Brain microvascular endothelial cell (primary cell): ENCODE measurements at regions not wholly inside any gene's neighbourhood (a gene's known extent, or its start where the extent isn't known, plus 50 kb on each side); places are given as distances from the start of the nearest gene placed in this dataset.

Experiments used
- DNase-seq: peaks from one replicate; pipeline ENCODE4 v3.0.0-alpha.2; 2020
- H3K27ac ChIP-seq: fragments of 250-450 bp; sonication (Bioruptor Pico); 2 replicates; pipeline ENCODE4 v1.5.1; 2020; ENCODE audit warnings: mild to moderate bottlenecking, moderate library complexity
- H3K27me3 ChIP-seq: fragments of 250-450 bp; sonication (Bioruptor Pico); replicated peaks from 2 replicates; pipeline ENCODE4 v1.5.1; 2020; ENCODE audit warnings: mild to moderate bottlenecking
- H3K36me3 ChIP-seq: fragments of 250-450 bp; sonication (Bioruptor Pico); replicated peaks from 2 replicates; pipeline ENCODE4 v1.5.1; 2020; ENCODE audit warnings: mild to moderate bottlenecking
- H3K4me3 ChIP-seq: 2 replicates; pipeline ENCODE4 v1.5.1; 2011; ENCODE audit warnings: low read depth, mild to moderate bottlenecking, control low read depth, low read length, moderate library complexity
- in situ Hi-C: cut with HindIII; loops from 2 replicates; pipeline ENCODE4 v1.10.0; 2017; ENCODE audit warnings: low sequenced_read_pairs, low pct_ligation_motif_present
- TF ChIP-seq, protein P1 (sequence below): IDR thresholded peaks from 2 replicates; pipeline ENCODE4 v1.5.1; 2011; ENCODE audit warnings: low read depth, mild to moderate bottlenecking, moderate library complexity, low read length, control low read depth, inconsistent platforms; ENCODE audit errors: missing control alignments

GRCh38 chr14:84783511-84783910 is 746.4 kb upstream of the FLRT2 start:
- DNase-seq, result peak; percentile 49
- no peaks in the 10 kb centered on the region for H3K36me3 ChIP-seq
- in situ Hi-C loops, result no loop called here
- no peak overlapping the region for H3K4me3 ChIP-seq
- TF ChIP-seq, protein P1, sequence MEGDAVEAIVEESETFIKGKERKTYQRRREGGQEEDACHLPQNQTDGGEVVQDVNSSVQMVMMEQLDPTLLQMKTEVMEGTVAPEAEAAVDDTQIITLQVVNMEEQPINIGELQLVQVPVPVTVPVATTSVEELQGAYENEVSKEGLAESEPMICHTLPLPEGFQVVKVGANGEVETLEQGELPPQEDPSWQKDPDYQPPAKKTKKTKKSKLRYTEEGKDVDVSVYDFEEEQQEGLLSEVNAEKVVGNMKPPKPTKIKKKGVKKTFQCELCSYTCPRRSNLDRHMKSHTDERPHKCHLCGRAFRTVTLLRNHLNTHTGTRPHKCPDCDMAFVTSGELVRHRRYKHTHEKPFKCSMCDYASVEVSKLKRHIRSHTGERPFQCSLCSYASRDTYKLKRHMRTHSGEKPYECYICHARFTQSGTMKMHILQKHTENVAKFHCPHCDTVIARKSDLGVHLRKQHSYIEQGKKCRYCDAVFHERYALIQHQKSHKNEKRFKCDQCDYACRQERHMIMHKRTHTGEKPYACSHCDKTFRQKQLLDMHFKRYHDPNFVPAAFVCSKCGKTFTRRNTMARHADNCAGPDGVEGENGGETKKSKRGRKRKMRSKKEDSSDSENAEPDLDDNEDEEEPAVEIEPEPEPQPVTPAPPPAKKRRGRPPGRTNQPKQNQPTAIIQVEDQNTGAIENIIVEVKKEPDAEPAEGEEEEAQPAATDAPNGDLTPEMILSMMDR, result no peak
- H3K27ac ChIP-seq, result no peak overlapping the region
- no peaks in the 10 kb centered on the region for H3K27me3 ChIP-seq

DNA sequence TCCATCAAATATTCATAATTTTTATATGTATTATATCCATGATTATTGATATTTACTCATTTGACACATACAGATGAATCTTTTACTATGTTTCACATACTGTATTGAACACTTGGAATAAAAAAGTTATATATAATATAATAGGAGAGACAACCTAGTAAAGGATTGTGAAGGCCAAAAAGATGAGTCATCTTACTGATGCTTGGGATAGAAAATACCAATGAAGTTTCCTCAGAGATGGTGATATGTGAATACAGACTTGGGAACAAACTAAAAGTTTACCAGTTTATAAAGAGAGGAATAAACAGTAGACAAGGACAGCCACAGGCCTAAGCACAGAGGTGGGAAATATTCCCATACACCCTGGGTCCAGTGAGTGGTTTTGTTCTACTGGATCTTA is 743.9 kb upstream of the FLRT2 start:
- no peak overlapping the region for H3K27ac ChIP-seq
- in situ Hi-C loops, result no loop called here
- no peaks in the 10 kb centered on the region for H3K27me3 ChIP-seq
- H3K36me3 ChIP-seq, result no peaks in the 10 kb centered on the region
- TF ChIP-seq, protein P1, result no peak
- no peak for DNase-seq
- no peak overlapping the region for H3K4me3 ChIP-seq

DNA sequence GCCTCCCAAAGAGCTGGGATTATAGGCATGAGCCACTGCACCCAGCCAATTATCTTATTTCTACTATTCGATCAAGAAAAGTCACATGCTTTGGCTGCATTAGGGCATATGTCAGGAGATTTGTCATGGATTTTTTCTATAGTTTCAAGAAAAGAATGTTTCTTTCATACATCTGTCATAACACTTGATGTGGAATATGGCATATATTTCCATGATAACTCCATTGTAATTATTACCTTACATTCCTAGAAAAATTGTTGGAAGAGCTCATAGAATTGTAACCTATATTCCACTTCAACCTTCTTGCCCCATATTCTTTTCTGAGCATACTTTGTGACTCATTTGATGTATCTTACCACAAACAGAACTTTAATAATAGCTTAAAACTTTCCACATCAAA is 740.9 kb upstream of the FLRT2 start:
- in situ Hi-C loops, result no loop called here
- Histone ChIP-seq H3K4me3 (no peak overlapping the region), H3K27me3 (no peaks in the 10 kb centered on the region), H3K36me3 (no peaks in the 10 kb centered on the region), H3K27ac (no peak overlapping the region)
- DNase-seq, result no peak
- TF ChIP-seq, protein P1, result no peak

DNA sequence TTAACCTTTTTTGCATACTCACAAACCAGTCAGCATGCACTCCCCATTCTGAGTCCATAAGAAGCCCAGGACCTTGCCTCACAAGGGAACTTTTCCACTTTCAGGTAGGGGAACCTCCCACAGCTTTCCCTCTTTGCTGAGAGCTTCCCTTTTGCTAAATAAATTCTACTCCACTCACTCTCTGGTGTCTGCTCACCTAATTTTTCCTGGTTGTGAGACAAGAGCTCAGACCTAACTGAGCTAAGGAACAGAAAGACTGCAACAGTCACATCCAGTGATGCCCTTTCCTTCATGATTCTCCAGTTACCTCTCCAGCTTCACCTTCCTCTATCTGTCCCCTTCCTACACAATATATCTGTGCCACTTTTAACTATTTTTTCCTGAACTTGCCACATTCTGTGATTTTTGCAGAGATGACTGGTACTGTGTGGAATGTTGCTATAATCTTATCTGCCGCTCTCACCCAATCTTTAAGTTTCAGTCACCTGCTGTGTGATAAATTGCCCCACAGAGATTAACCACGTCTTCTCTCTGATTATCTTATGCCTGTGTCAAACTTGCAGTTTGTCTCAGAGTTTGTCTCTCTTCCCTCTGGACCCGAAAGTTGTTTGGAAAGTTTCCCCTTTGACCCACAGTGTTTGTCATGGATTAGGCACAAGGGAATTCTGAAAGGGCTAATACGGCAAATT is 737.1 kb upstream of the FLRT2 start:
- peak; percentile 35 for DNase-seq
- H3K27ac ChIP-seq, result no peak overlapping the region
- TF ChIP-seq, protein P1, result no peak
- no peaks in the 10 kb centered on the region for H3K36me3 ChIP-seq
- H3K4me3 ChIP-seq, result no peak overlapping the region
- no peaks in the 10 kb centered on the region for H3K27me3 ChIP-seq
- in situ Hi-C loops, result no loop called here

DNA sequence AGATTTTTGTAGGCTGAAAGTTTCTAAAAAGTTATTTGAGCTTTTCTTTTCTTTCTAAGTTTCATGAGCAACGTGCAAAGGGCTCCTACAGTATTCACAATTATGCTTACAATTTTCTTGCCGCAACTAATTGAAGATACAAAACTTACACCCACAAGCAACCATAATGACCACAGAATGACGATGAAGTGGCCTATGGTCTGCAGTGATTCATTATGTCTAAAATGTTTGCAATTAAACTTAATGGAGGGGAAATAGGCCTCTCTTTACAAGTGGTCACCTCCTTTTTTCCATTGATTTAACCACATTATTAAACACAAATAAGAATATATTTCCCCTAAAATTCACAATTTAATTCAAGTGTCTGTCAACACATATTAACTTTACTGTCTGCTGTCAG is 732.6 kb upstream of the FLRT2 start:
- DNase-seq, result no peak
- no peaks in the 10 kb centered on the region for H3K36me3 ChIP-seq

More for the DNA sequence above, 732.6 kb upstream of the FLRT2 start:
- H3K4me3 ChIP-seq, result no peak overlapping the region
- H3K27me3 ChIP-seq, result no peaks in the 10 kb centered on the region
- TF ChIP-seq, protein P1, result no peak
- in situ Hi-C loops, result no loop called here
- H3K27ac ChIP-seq, result no peak overlapping the region
